H9 (cell line): ENCODE measurements at regions not wholly inside any gene's neighbourhood (a gene's known extent, or its start where the extent isn't known, plus 50 kb on each side); places are given as distances from the start of the nearest gene placed in this dataset.

Experiments used
- DNase-seq: peaks from one replicate; pipeline ENCODE4 v3.0.0-alpha.2; 2017
- H2AFZ ChIP-seq: one replicate; pipeline ENCODE4 v1.6.1; 2013; ENCODE audit warnings: mild to moderate bottlenecking, low read length, control low read depth, moderate library complexity
- H2AK5ac ChIP-seq: 2 replicates; pipeline ENCODE4 v1.6.1; 2013; ENCODE audit warnings: low read length, control low read depth, mixed read lengths; ENCODE audit not compliant: insufficient read length
- H2BK120ac ChIP-seq: one replicate; pipeline ENCODE4 v1.6.1; 2013; ENCODE audit warnings: low read depth, mild to moderate bottlenecking, low read length, control low read depth, inconsistent platforms; ENCODE audit not compliant: poor library complexity, severe bottlenecking
- H2BK12ac ChIP-seq: 2 replicates; pipeline ENCODE4 v1.6.1; 2013; ENCODE audit warnings: low read length, control low read depth, mixed read lengths, low read depth; ENCODE audit not compliant: insufficient read length
- H2BK15ac ChIP-seq: 2 replicates; pipeline ENCODE4 v1.6.1; 2013; ENCODE audit warnings: low read depth, low read length, control low read depth
- H2BK20ac ChIP-seq: one replicate; pipeline ENCODE4 v1.6.1; 2013; ENCODE audit warnings: low read depth, mild to moderate bottlenecking, low read length, control low read depth, inconsistent platforms; ENCODE audit not compliant: poor library complexity, severe bottlenecking
- H2BK5ac ChIP-seq: 2 replicates; pipeline ENCODE4 v1.6.1; 2013; ENCODE audit warnings: low read length, control low read depth, mixed read lengths; ENCODE audit not compliant: insufficient read length
- H3K14ac ChIP-seq: 2 replicates; pipeline ENCODE4 v1.6.1; 2013; ENCODE audit warnings: low read length, control low read depth; ENCODE audit not compliant: insufficient read depth
- H3K18ac ChIP-seq: 2 replicates; pipeline ENCODE4 v1.6.1; 2013; ENCODE audit warnings: low read depth, mild to moderate bottlenecking, mixed read lengths, low read length, control low read depth; ENCODE audit not compliant: insufficient read length
- H3K23ac ChIP-seq: 2 replicates; pipeline ENCODE4 v1.6.1; 2013; ENCODE audit warnings: low read length, control low read depth, mixed read lengths, low read depth; ENCODE audit not compliant: insufficient read length
- H3K23me2 ChIP-seq: 2 replicates; pipeline ENCODE4 v1.6.1; 2013; ENCODE audit warnings: low read depth, mild to moderate bottlenecking, mixed read lengths, low read length, control low read depth; ENCODE audit not compliant: insufficient read length, poor library complexity, severe bottlenecking
- H3K27ac ChIP-seq: 2 replicates; pipeline ENCODE4 v1.5.1; 2013; ENCODE audit warnings: low read length, control low read depth, mixed read lengths, low read depth; ENCODE audit not compliant: insufficient read length
- H3K27me3 ChIP-seq: 2 replicates; pipeline ENCODE4 v1.6.1; 2013; ENCODE audit warnings: low read length, control low read depth, inconsistent platforms; ENCODE audit not compliant: insufficient read depth
- H3K4ac ChIP-seq: 2 replicates; pipeline ENCODE4 v1.6.1; 2013; ENCODE audit warnings: low read depth, mild to moderate bottlenecking, control low read depth, inconsistent platforms, low read length, moderate library complexity
- H3K4me1 ChIP-seq: 2 replicates; pipeline ENCODE4 v1.6.1; 2013; ENCODE audit warnings: low read length, control low read depth, inconsistent platforms; ENCODE audit not compliant: insufficient read depth
- H3K4me2 ChIP-seq: 2 replicates; pipeline ENCODE4 v1.6.1; 2013; ENCODE audit warnings: low read length, control low read depth, mixed read lengths; ENCODE audit not compliant: insufficient read length, insufficient read depth
- H3K56ac ChIP-seq: 2 replicates; pipeline ENCODE4 v1.6.1; 2013; ENCODE audit warnings: low read depth, mild to moderate bottlenecking, mixed read lengths, low read length, control low read depth; ENCODE audit not compliant: insufficient read length
- H3K79me1 ChIP-seq: 2 replicates; pipeline ENCODE4 v1.6.1; 2013; ENCODE audit warnings: low read depth, mild to moderate bottlenecking, moderate library complexity, low read length, control low read depth, inconsistent platforms; ENCODE audit not compliant: insufficient read depth, poor library complexity, severe bottlenecking
- H3K79me2 ChIP-seq: 2 replicates; pipeline ENCODE4 v1.6.1; 2013; ENCODE audit warnings: low read length, control low read depth, inconsistent platforms; ENCODE audit not compliant: insufficient read depth
- H3K9ac ChIP-seq: 2 replicates; pipeline ENCODE4 v1.6.1; 2013; ENCODE audit warnings: low read length, control low read depth, mixed read lengths; ENCODE audit not compliant: insufficient read length; ENCODE audit errors: extremely low read depth
- H3K9me3 ChIP-seq: one replicate; pipeline ENCODE4 v1.6.1; 2013; ENCODE audit warnings: low read depth, low read length, inconsistent platforms; ENCODE audit not compliant: control insufficient read depth
- H3T11ph ChIP-seq: one replicate; pipeline ENCODE4 v1.6.1; 2013; ENCODE audit warnings: mild to moderate bottlenecking, low read length, control low read depth, inconsistent platforms
- H4K20me1 ChIP-seq: one replicate; pipeline ENCODE4 v1.6.1; 2013; ENCODE audit not compliant: control insufficient read depth, insufficient read length, insufficient read depth
- H4K5ac ChIP-seq: 2 replicates; pipeline ENCODE4 v1.6.1; 2013; ENCODE audit warnings: low read depth, mild to moderate bottlenecking, mixed read lengths, low read length, control low read depth; ENCODE audit not compliant: insufficient read length
- H4K8ac ChIP-seq: replicated peaks from 2 replicates; pipeline ENCODE4 v1.6.1; 2013; ENCODE audit warnings: low read length, control low read depth, mixed read lengths, low read depth; ENCODE audit not compliant: insufficient read length
- H4K91ac ChIP-seq: 2 replicates; pipeline ENCODE4 v1.6.1; 2013; ENCODE audit warnings: low read depth, mild to moderate bottlenecking, moderate library complexity, mixed read lengths, low read length, control low read depth; ENCODE audit not compliant: insufficient read length
- H3K27ac Mint-ChIP-seq, 3 experiments: 2 replicates in 2 of 3; 3 replicates in 1 of 3; pipeline ENCODE4 v1.8.0; 2020 to 2021; ENCODE audit warnings: mixed read lengths in 3 of 3, mild to moderate bottlenecking in 1 of 3, moderate library complexity in 1 of 3
- H3K27me3 Mint-ChIP-seq: 2 replicates; pipeline ENCODE4 v1.8.0; 2021; ENCODE audit warnings: low read depth, mild to moderate bottlenecking, moderate library complexity, mixed read lengths
- H3K36me3 Mint-ChIP-seq, 3 experiments: 2 replicates in 2 of 3; 3 replicates in 1 of 3; pipeline ENCODE4 v1.8.0; 2020 to 2021; ENCODE audit warnings: low read depth in 3 of 3, mixed read lengths in 3 of 3; ENCODE audit not compliant: insufficient read depth in 1 of 3
- H3K4me1 Mint-ChIP-seq, 2 experiments: 2 replicates each; pipeline ENCODE4 v1.8.0; 2020; ENCODE audit warnings: mixed read lengths in 2 of 2
- H3K4me3 Mint-ChIP-seq, 2 experiments: 2 replicates in 1 of 2; 3 replicates in 1 of 2; pipeline ENCODE4 v1.8.0; 2020 to 2021; ENCODE audit warnings: mild to moderate bottlenecking in 2 of 2, mixed read lengths in 2 of 2, moderate library complexity in 1 of 2
- H3K9me3 Mint-ChIP-seq, 2 experiments: 2 replicates in 1 of 2; 3 replicates in 1 of 2; pipeline ENCODE4 v1.8.0; 2020; ENCODE audit warnings: mild to moderate bottlenecking in 2 of 2, mixed read lengths in 2 of 2, moderate library complexity in 1 of 2
- WGBS: extraction: QIAGEN DNeasy Blood & Tissue Kit; methylation state at CpG from one replicate; pipeline ENCODE4 v1.1.7; 2013; ENCODE audit warnings: missing lambda C conversion rate, low lambda C conversion rate, mixed read lengths; ENCODE audit not compliant: insufficient read length; ENCODE audit errors: extremely low coverage; 5-methylcytosine and 5-hydroxymethylcytosine counted together
- TF ChIP-seq, protein P1 (sequence below): fragments of 200-600 bp; sonication (generic); conservative IDR thresholded peaks from 3 replicates; pipeline ENCODE4 v1.8.0; 2021; ENCODE audit warnings: antibody characterized with exemption, mild to moderate bottlenecking

DNA sequence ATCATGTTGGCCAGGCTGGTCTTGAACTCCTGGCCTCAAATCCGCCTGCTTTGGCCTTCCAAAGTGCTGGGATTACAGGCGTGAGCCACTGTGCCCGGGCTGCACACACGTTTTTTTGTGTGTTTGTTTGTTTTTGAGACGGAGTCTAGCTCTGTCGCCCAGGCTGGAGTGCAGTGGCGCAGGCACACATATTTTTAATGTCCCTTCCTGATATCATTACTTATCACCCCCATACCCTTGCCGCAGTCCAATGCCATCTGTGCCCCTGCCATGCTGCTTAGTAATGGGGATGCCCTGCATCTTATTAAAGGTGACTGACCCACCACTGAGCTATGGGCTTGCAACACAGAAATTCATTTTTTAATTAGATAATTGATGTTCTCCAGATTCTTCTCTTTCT lies 180.7 kb downstream of the TEX36 start:
- no peak overlapping the region for H4K5ac ChIP-seq
- no peak overlapping the region for H3K56ac ChIP-seq
- H3K4ac ChIP-seq, result no peak overlapping the region
- Mint-ChIP-seq H3K4me1 (0 out of 4 replicates have a peak, but pooled peaks cover 0 to 2% of the 10 kb centered on the region in 2 experiments), H3K27me3 (no peaks in the 10 kb centered on the region), H3K4me3 (no peak overlapping the region), H3K9me3 (no peaks in the 10 kb centered on the region; a peak in 1 of 5 replicates), H3K36me3 (no peaks in the 10 kb centered on the region; a peak in 1 of 7 replicates), H3K27ac (no peak overlapping the region)
- H2BK12ac ChIP-seq, result no peak overlapping the region
- H3T11ph ChIP-seq, result no peak overlapping the region
- H3K79me2 ChIP-seq, result no peaks in the 10 kb centered on the region
- H3K9ac ChIP-seq, result no peak overlapping the region
- H2AFZ ChIP-seq, result no peak overlapping the region
- no peak for DNase-seq
- no CpG with 5 or more reads among the region's 8 CpGs for WGBS
- no peak overlapping the region for H3K23ac ChIP-seq
- no peaks in the 10 kb centered on the region for H3K9me3 ChIP-seq
- H4K91ac ChIP-seq, result no peak overlapping the region
- H2BK15ac ChIP-seq, result no peak overlapping the region
- H3K79me1 ChIP-seq, result no peaks in the 10 kb centered on the region
- no peak overlapping the region for H3K4me2 ChIP-seq
- no peak overlapping the region for H4K8ac ChIP-seq
- no peak overlapping the region for H3K18ac ChIP-seq
- H3K14ac ChIP-seq, result no peak overlapping the region
- H3K27me3 ChIP-seq, result no peaks in the 10 kb centered on the region
- no peaks in the 10 kb centered on the region for H3K4me1 ChIP-seq
- H4K20me1 ChIP-seq, result no peaks in the 10 kb centered on the region
- H2BK20ac ChIP-seq, result no peak overlapping the region
- H3K27ac ChIP-seq, result no peak overlapping the region
- TF ChIP-seq, protein P1, sequence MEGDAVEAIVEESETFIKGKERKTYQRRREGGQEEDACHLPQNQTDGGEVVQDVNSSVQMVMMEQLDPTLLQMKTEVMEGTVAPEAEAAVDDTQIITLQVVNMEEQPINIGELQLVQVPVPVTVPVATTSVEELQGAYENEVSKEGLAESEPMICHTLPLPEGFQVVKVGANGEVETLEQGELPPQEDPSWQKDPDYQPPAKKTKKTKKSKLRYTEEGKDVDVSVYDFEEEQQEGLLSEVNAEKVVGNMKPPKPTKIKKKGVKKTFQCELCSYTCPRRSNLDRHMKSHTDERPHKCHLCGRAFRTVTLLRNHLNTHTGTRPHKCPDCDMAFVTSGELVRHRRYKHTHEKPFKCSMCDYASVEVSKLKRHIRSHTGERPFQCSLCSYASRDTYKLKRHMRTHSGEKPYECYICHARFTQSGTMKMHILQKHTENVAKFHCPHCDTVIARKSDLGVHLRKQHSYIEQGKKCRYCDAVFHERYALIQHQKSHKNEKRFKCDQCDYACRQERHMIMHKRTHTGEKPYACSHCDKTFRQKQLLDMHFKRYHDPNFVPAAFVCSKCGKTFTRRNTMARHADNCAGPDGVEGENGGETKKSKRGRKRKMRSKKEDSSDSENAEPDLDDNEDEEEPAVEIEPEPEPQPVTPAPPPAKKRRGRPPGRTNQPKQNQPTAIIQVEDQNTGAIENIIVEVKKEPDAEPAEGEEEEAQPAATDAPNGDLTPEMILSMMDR, result no peak
- no peaks in the 10 kb centered on the region for H3K23me2 ChIP-seq
- H2BK5ac ChIP-seq, result no peak overlapping the region
- H2BK120ac ChIP-seq, result no peak overlapping the region
- H2AK5ac ChIP-seq, result no peak overlapping the region
